Spleen (tissue), 11 donors: ENCODE measurements at regions not wholly inside any gene's neighbourhood (a gene's known extent, or its start where the extent isn't known, plus 50 kb on each side); places are given as distances from the start of the nearest gene placed in this dataset.

Source experiments
- DNase-seq: peaks from one replicate; pipeline ENCODE4 v3.0.0-alpha.2; 2020
- H3K27ac ChIP-seq, 8 donors: fragments of 200-600 bp; sonication (generic) in 7 of 8; 1 replicate in 4 of 8; 2 replicates in 4 of 8; pipeline versions ENCODE4 v1.5.0 to v1.8.0; 2016 to 2021; ENCODE audit warnings: inconsistent platforms in 4 of 8, mild to moderate bottlenecking in 4 of 8, moderate library complexity in 1 of 8
- H3K27me3 ChIP-seq, 7 donors: fragments of 200-600 bp; sonication (generic) in 6 of 7; replicated peaks in 1 of 7; 1 replicate in 4 of 7; 2 replicates in 3 of 7; pipeline versions ENCODE4 v1.5.0 to v1.8.0; 2016 to 2021; ENCODE audit warnings: inconsistent platforms in 3 of 7, mild to moderate bottlenecking in 1 of 7
- H3K36me3 ChIP-seq, 6 donors: fragments of 200-600 bp; sonication (generic) in 5 of 6; 1 replicate in 4 of 6; 2 replicates in 2 of 6; pipeline versions ENCODE4 v1.5.0 to v1.8.0; 2016 to 2021; ENCODE audit warnings: inconsistent platforms in 2 of 6
- H3K4me1 ChIP-seq, 6 donors: fragments of 200-600 bp; sonication (generic) in 5 of 6; 1 replicate in 3 of 6; 2 replicates in 3 of 6; pipeline versions ENCODE4 v1.5.0 to v1.8.0; 2016 to 2021; ENCODE audit warnings: inconsistent platforms in 3 of 6
- H3K4me3 ChIP-seq, 8 donors: fragments of 200-600 bp; sonication (generic) in 7 of 8; 1 replicate in 4 of 8; 2 replicates in 4 of 8; pipeline versions ENCODE4 v1.5.0 to v1.8.0; 2016 to 2021; ENCODE audit warnings: inconsistent platforms in 4 of 8, mild to moderate bottlenecking in 4 of 8, moderate library complexity in 2 of 8
- H3K9me3 ChIP-seq, 8 donors: fragments of 200-600 bp; sonication (generic) in 7 of 8; 1 replicate in 4 of 8; 2 replicates in 4 of 8; pipeline versions ENCODE4 v1.5.0 to v1.8.0; 2016 to 2021; ENCODE audit warnings: inconsistent platforms in 4 of 8
- POLR2A ChIP-seq, 3 donors: fragments of 450-650 bp; IDR thresholded peaks; one replicate each; pipeline ENCODE4 v1.5.1; 2017; ENCODE audit warnings: antibody characterized with exemption in 3 of 3, mild to moderate bottlenecking in 1 of 3
- POLR2AphosphoS5 ChIP-seq, 3 donors: sonication (generic); formaldehyde crosslinking; IDR thresholded peaks; one replicate each; pipeline ENCODE4 v1.5.1; 2017; ENCODE audit warnings: antibody characterized with exemption in 3 of 3
- WGBS, 5 donors: extraction: QIAGEN DNeasy Blood & Tissue Kit in 3 of 5; methylation state at CpG; one replicate each; pipeline versions ENCODE4 v1.1.5 to v1.1.7; 2013 to 2018; 5-methylcytosine and 5-hydroxymethylcytosine counted together
- intact Hi-C: fragments of 100-400 bp; cut with DNase I; formaldehyde crosslinking; loops from one replicate; pipeline ENCODE4 v1.15.0; 2023; ENCODE audit warnings: low total_unique reads
- TF ChIP-seq, protein P1 (sequence below), 11 experiments: fragments of 200-600 bp in 7 of 11; fragments of 450-650 bp in 4 of 11; sonication (generic) in 4 of 11; IDR thresholded peaks in 8 of 11; conservative IDR thresholded peaks in 3 of 11; 1 replicate in 7 of 11; 2 replicates in 4 of 11; pipeline versions ENCODE4 v1.4.0 to v1.8.0; 2016 to 2021; ENCODE audit warnings: antibody characterized with exemption in 11 of 11, inconsistent platforms in 4 of 11, mild to moderate bottlenecking in 1 of 11
- donor health status: healthy with polysubstance abuse.
- donor health status: DM: no; HTN: no; CAD: no; lungs with moderate emphysema.
- donor health status: DM: no; HTN: no; CAD: no.
- donor health status: Bipolar disorder and iron deficiency.
- donor health status: healthy.
- donor health status: DM: no; HTN: no; CAD: no.
- donor health status: DM: yes; HTN: yes; CAD: no.

- intact Hi-C loops = no loop called here
- H3K9me3 ChIP-seq = no peaks in the 10 kb centered on the region
- H3K4me1 ChIP-seq = peaks cover 0 to 13% (median 8%) of the 10 kb centered on the region in 6 donors
- H3K27me3 ChIP-seq = no peaks in the 10 kb centered on the region
- DNase-seq = no peak
- H3K27ac ChIP-seq = no peak overlapping the region
- no peak overlapping the region for H3K4me3 ChIP-seq
- 82 to 90% (median 89%) methylated on average over 4 of the region's 4 CpGs for WGBS, 5 donors
- no peak for TF ChIP-seq POLR2AphosphoS5 (IDR thresholded peaks at IDR 0.05)
- TF ChIP-seq, protein P1, sequence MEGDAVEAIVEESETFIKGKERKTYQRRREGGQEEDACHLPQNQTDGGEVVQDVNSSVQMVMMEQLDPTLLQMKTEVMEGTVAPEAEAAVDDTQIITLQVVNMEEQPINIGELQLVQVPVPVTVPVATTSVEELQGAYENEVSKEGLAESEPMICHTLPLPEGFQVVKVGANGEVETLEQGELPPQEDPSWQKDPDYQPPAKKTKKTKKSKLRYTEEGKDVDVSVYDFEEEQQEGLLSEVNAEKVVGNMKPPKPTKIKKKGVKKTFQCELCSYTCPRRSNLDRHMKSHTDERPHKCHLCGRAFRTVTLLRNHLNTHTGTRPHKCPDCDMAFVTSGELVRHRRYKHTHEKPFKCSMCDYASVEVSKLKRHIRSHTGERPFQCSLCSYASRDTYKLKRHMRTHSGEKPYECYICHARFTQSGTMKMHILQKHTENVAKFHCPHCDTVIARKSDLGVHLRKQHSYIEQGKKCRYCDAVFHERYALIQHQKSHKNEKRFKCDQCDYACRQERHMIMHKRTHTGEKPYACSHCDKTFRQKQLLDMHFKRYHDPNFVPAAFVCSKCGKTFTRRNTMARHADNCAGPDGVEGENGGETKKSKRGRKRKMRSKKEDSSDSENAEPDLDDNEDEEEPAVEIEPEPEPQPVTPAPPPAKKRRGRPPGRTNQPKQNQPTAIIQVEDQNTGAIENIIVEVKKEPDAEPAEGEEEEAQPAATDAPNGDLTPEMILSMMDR (IDR thresholded peaks at IDR 0.05 in 8 of 11, conservative IDR thresholded peaks at IDR 0.05 in 3 of 11) = no peak
- TF ChIP-seq POLR2A (IDR thresholded peaks at IDR 0.05) = no peak
- H3K36me3 ChIP-seq = no peaks in the 10 kb centered on the region
These were observed 205.5 kb downstream of the UBE2E3 start for GRCh38 chr2:181185948-181186347.

DNA sequence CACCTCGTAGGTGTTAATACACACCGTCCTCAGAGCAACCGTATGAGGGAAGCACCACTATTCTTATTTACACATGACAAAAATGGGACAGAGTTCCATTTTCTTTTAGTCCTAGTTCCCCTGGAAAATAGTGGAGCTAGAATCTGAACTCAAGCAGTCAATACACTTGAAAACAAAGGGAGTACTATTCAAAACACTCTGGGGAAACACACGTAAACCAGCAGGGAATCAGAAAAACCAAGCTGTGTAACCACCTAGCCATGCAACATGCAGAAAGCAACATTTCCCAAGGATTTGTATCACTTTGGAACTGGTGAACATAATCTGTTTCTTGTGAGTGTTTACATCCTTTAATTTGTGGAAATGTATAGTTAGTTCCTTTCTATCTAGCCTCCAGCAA lies 208.2 kb downstream of the UBE2E3 start:
- no peak for DNase-seq
- intact Hi-C loops = no loop called here
- Histone ChIP-seq H3K27ac (no peak overlapping the region), H3K27me3 (no peaks in the 10 kb centered on the region), H3K4me1 (peaks cover 0 to 11% (median 7%) of the 10 kb centered on the region in 6 donors), H3K9me3 (no peaks in the 10 kb centered on the region), H3K36me3 (no peaks in the 10 kb centered on the region), H3K4me3 (no peak overlapping the region)
- TF ChIP-seq POLR2A (IDR thresholded peaks at IDR 0.05) (no peak), POLR2AphosphoS5 (IDR thresholded peaks at IDR 0.05) (no peak)
- TF ChIP-seq, protein P1 (IDR thresholded peaks at IDR 0.05 in 8 of 11, conservative IDR thresholded peaks at IDR 0.05 in 3 of 11) = no peak
- 87 to 96% (median 89%) methylated on average over 4 of the region's 4 CpGs for WGBS, 5 donors

DNA sequence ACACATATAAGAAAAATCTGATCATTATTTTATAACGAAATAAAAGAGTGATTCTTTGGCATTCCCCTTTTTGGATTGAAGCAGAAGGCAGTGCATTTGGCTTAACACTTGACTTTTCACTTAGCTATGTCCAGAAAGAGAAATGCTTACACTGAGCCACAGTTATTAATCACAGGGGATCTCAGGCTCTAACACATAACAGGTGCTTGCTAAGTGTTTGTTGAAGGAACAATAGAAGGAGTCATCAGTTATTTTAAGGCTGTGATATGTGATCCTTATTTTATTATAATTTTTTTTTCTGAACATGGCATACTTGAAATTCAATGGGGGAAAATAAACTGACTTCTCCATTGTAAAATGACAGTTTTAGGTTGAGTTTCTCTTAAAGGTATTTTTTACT lies 209.5 kb downstream of the UBE2E3 start:
- no peaks in the 10 kb centered on the region for H3K9me3 ChIP-seq
- 63 to 82% (median 65%) methylated on average over 1 of the region's 1 CpG for WGBS, 5 donors
- H3K36me3 ChIP-seq = no peaks in the 10 kb centered on the region
- TF ChIP-seq POLR2A (IDR thresholded peaks at IDR 0.05) (no peak), POLR2AphosphoS5 (IDR thresholded peaks at IDR 0.05) (no peak)
- TF ChIP-seq, protein P1 (IDR thresholded peaks at IDR 0.05 in 8 of 11, conservative IDR thresholded peaks at IDR 0.05 in 3 of 11) = no peak
- intact Hi-C loops = no loop called here
- H3K4me1 ChIP-seq = no peaks in the 10 kb centered on the region
- no peak overlapping the region for H3K27ac ChIP-seq
- DNase-seq = no peak
- H3K27me3 ChIP-seq = no peaks in the 10 kb centered on the region
- H3K4me3 ChIP-seq = no peak overlapping the region

DNA sequence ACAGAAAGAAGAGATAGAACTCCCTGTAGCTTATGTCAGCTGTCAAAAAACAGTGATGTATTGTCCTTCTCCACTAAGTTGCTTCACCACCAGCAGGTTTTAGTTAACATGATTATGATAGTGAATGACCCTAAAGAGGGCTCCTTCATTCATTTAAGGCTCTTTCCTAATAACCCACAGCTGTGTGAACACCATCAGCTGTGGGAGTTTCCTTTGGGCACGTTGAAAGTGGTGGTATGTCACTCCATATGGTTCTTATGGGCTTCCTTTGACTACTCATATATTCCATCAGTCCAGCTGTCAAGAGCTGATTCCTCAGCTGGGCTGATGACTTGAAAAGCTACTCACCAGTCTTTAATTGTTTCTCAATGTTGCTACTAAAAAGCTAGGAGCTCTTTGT lies 210.3 kb downstream of the UBE2E3 start:
- H3K9me3 ChIP-seq = no peaks in the 10 kb centered on the region
- H3K27ac ChIP-seq = no peak overlapping the region
- H3K4me1 ChIP-seq = no peaks in the 10 kb centered on the region
- 4 to 20% (median 17%) methylated on average over 1 of the region's 1 CpG for WGBS, 5 donors
- TF ChIP-seq, protein P1 (IDR thresholded peaks at IDR 0.05 in 8 of 11, conservative IDR thresholded peaks at IDR 0.05 in 3 of 11) = no peak
- TF ChIP-seq POLR2A (IDR thresholded peaks at IDR 0.05) (no peak), POLR2AphosphoS5 (IDR thresholded peaks at IDR 0.05) (no peak)
- H3K4me3 ChIP-seq = no peak overlapping the region
- H3K36me3 ChIP-seq = no peaks in the 10 kb centered on the region
- DNase-seq = no peak
- no peaks in the 10 kb centered on the region for H3K27me3 ChIP-seq
- intact Hi-C loops = no loop called here
